ENCODE measurements at regions not wholly inside any gene's neighbourhood (a gene's known extent, or its start where the extent isn't known, plus 50 kb on each side); places are given as distances from the start of the nearest gene placed in this dataset.

- TF ChIP-seq GATA2 (IDR thresholded peaks at IDR 0.05; ENCODE audit: low read depth, low read length) (no peak), GATA3 (IDR thresholded peaks at IDR 0.05; ENCODE audit: low read depth, low read length) (no peak)
Observed at GRCh38 chr14:34043627-34044372, 92.9 kb upstream of the EGLN3 start.

All from SH-SY5Y (cell line).